ENCODE measurements at regions not wholly inside any gene's neighbourhood (a gene's known extent, or its start where the extent isn't known, plus 50 kb on each side); places are given as distances from the start of the nearest gene placed in this dataset.

GRCh38 chr2:167572883-167573619 is 674.3 kb downstream of the STK39 start:
- Histone ChIP-seq H3K9me3 (ENCODE audit: insufficient read depth in 2 of 2, low read depth in 1 of 2, low read length in 1 of 2) (no peaks in the 10 kb centered on the region), H3K27me3 (replicated peaks in 1 of 4; ENCODE audit: control insufficient read depth in 3 of 4, extremely low read depth in 1 of 4, insufficient read depth in 3 of 4, low read length in 3 of 4) (no peaks in the 10 kb centered on the region), H3K23ac (ENCODE audit: insufficient read length) (no peak overlapping the region), H2BK12ac (ENCODE audit: low read depth, low read length) (no peak overlapping the region), H2AK5ac (ENCODE audit: low read depth, low read length) (no peak overlapping the region), H3K4me3 (ENCODE audit: extremely low read depth in 1 of 4, insufficient read depth in 2 of 4, low read depth in 3 of 4, low read length in 4 of 4) (no peak overlapping the region), H2BK120ac (replicated peaks; ENCODE audit: low read depth, low read length) (no peak overlapping the region), H3K56ac (replicated peaks; ENCODE audit: insufficient read length, low read depth, low read length) (no peak overlapping the region), H4K20me1 (replicated peaks in 1 of 2; ENCODE audit: control insufficient read depth in 1 of 2, insufficient read depth in 2 of 2, low read length in 2 of 2) (no peaks in the 10 kb centered on the region), H2BK20ac (ENCODE audit: low read length) (no peak overlapping the region), H3K18ac (ENCODE audit: extremely low read depth, low read length) (no peak overlapping the region), H3K23me2 (ENCODE audit: low read depth, low read length) (no peaks in the 10 kb centered on the region), H3K4me2 (ENCODE audit: insufficient read depth in 1 of 2, low read depth in 2 of 2, low read length in 2 of 2) (no peak overlapping the region), H4K8ac (ENCODE audit: extremely low read depth, insufficient read depth, low read length) (no peak overlapping the region), H3K36me3 (ENCODE audit: control insufficient read depth in 2 of 4, insufficient read depth in 4 of 4, low read length in 3 of 4) (no peaks in the 10 kb centered on the region), H2BK5ac (ENCODE audit: low read depth, low read length) (no peak overlapping the region), H3K79me2 (ENCODE audit: control insufficient read depth in 1 of 2, insufficient read depth in 2 of 2, low read length in 2 of 2) (peaks cover 0 to 4% of the 10 kb centered on the region in 2 experiments; a peak in 1 of 4 replicates), H3K4me1 (replicated peaks in 1 of 4; ENCODE audit: control insufficient read depth in 3 of 4, insufficient read depth in 4 of 4, low read length in 3 of 4) (peaks cover 0 to 6% (median 0%) of the 10 kb centered on the region in 4 experiments; a peak in 1 of 7 replicates), H3K4ac (replicated peaks; ENCODE audit: insufficient read length, low read depth, low read length) (no peak overlapping the region), H2AFZ (ENCODE audit: low read length) (no peak overlapping the region), H3K79me1 (ENCODE audit: low read depth, low read length) (no peaks in the 10 kb centered on the region), H4K5ac (ENCODE audit: insufficient read length, low read depth, low read length) (no peak overlapping the region), H3K9ac (replicated peaks in 1 of 4; ENCODE audit: extremely low read depth in 1 of 4, low read depth in 3 of 4, low read length in 3 of 4) (no peak overlapping the region), H3K27ac (ENCODE audit: low read depth, low read length) (no peak overlapping the region), H2BK15ac (ENCODE audit: low read length) (no peak overlapping the region), H3K14ac (ENCODE audit: insufficient read length) (no peak overlapping the region), H4K91ac (replicated peaks; ENCODE audit: insufficient read length, low read length) (no peak overlapping the region)
- ChIA-PET CTCF (ENCODE audit: partially characterized antibody) (interaction anchor here (0.6 to 1.6 kb wide), 4 partner anchors 23 to 272 kb away, joined by 3 to 6 read pairs (median 4); no protein-coding TSS in a partner anchor), POLR2A (ENCODE audit: partially characterized antibody) (no interaction called here)
- TF ChIP-seq TAF1 (IDR thresholded peaks at IDR 0.05; ENCODE audit: low read depth, low read length) (no peak), SIRT6 (IDR thresholded peaks at IDR 0.05; ENCODE audit: low read length) (no peak), JUN (IDR thresholded peaks at IDR 0.05; ENCODE audit: low read depth, low read length) (no peak), CBX8 (IDR thresholded peaks at IDR 0.05; ENCODE audit: borderline replicate concordance, low read depth, low read length) (no peak), KDM5A (IDR thresholded peaks at IDR 0.05; ENCODE audit: low read length) (no peak)
- FAIRE-seq (no peak), DNase-seq (ENCODE audit: low read depth in 1 of 2, low spot score in 2 of 2) (no peak)
- 91% methylated on average over 1 of the region's 1 CpG; no CpG with 5 or more reads in 1 of the 2 experiments for WGBS, 2 experiments (ENCODE audit: extremely low coverage in 1 of 2, insufficient coverage in 1 of 2, insufficient read length in 1 of 2, insufficient replicate concordance in 2 of 2, low coverage in 1 of 2, low lambda C conversion rate in 2 of 2, missing lambda C conversion rate in 1 of 2)
